ENCODE measurements at regions not wholly inside any gene's neighbourhood (a gene's known extent, or its start where the extent isn't known, plus 50 kb on each side); places are given as distances from the start of the nearest gene placed in this dataset.

GRCh38 chr3:110495201-110495927 lies 576.3 kb upstream of the NECTIN3 start:
- TF ChIP-seq TAF1 (conservative IDR thresholded peaks at IDR 0.05) (no peak), CTCF (IDR thresholded peaks at IDR 0.05; ENCODE audit: low read depth, low read length, missing input control) (no peak), FOXA1 (IDR thresholded peaks at IDR 0.05) (no peak), YY1 (IDR thresholded peaks at IDR 0.05) (no peak), RXRA (IDR thresholded peaks at IDR 0.05) (no peak), REST (IDR thresholded peaks at IDR 0.05) (no peak), JUND (IDR thresholded peaks at IDR 0.05) (no peak), ZBTB33 (IDR thresholded peaks at IDR 0.05) (no peak), RAD21 (IDR thresholded peaks at IDR 0.05) (peak; percentile 17 to 61), EGR1 (IDR thresholded peaks at IDR 0.05; ENCODE audit: low read depth in 2 of 2) (no peak), SP1 (IDR thresholded peaks at IDR 0.05) (no peak), ATF3 (IDR thresholded peaks at IDR 0.05) (no peak), MAX (IDR thresholded peaks at IDR 0.05) (no peak), HNF4A (conservative IDR thresholded peaks at IDR 0.05) (no peak)
